ENCODE measurements at regions not wholly inside any gene's neighbourhood (a gene's known extent, or its start where the extent isn't known, plus 50 kb on each side); places are given as distances from the start of the nearest gene placed in this dataset.

DNA sequence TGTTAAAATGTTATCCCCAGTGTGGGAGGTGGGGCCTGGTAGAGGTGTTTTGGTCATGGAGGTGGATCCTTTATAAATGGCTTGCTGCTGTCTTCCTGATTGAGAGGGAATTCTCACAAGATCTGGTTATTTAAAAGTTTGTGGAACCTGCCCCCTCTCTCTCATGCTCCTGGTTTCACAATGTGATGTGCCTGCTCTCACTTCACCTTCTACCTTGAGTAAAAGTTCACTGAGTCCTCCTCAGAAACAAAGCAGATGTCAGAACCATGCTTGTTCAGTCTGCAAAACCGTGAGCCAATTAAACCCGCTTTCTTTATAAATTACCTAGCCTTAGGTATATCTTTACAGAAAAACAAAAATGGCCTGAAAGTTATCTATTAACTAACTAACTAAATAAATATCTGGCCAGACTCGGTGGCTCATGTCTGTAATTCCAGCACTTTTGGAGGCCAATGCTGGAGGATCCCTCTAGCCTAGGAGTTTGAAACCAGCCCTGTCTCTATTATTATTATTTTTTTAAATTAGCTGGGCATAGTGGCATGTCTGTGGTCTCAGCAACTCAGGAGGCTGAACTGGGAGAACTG lies 1067.4 kb downstream of the CDH9 start:
- no peak for TF ChIP-seq MYC (IDR thresholded peaks at IDR 0.05; ENCODE audit: low read depth, low read length)
- TF ChIP-seq, protein P1, sequence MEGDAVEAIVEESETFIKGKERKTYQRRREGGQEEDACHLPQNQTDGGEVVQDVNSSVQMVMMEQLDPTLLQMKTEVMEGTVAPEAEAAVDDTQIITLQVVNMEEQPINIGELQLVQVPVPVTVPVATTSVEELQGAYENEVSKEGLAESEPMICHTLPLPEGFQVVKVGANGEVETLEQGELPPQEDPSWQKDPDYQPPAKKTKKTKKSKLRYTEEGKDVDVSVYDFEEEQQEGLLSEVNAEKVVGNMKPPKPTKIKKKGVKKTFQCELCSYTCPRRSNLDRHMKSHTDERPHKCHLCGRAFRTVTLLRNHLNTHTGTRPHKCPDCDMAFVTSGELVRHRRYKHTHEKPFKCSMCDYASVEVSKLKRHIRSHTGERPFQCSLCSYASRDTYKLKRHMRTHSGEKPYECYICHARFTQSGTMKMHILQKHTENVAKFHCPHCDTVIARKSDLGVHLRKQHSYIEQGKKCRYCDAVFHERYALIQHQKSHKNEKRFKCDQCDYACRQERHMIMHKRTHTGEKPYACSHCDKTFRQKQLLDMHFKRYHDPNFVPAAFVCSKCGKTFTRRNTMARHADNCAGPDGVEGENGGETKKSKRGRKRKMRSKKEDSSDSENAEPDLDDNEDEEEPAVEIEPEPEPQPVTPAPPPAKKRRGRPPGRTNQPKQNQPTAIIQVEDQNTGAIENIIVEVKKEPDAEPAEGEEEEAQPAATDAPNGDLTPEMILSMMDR (IDR thresholded peaks at IDR 0.05; ENCODE audit: extremely low read depth in 1 of 2, insufficient read depth in 1 of 2, low read depth in 1 of 2, low read length in 2 of 2), result no peak
- no peak for TF ChIP-seq JUN (IDR thresholded peaks at IDR 0.05; ENCODE audit: borderline replicate concordance, insufficient read depth, insufficient read length, low read depth)
- no peak for TF ChIP-seq POLR2A (IDR thresholded peaks at IDR 0.05; ENCODE audit: low read depth, low read length)
- no peak for TF ChIP-seq GATA2 (IDR thresholded peaks at IDR 0.05; ENCODE audit: insufficient read depth, insufficient read length, low read depth, low read length)
- no peak for TF ChIP-seq EZH2 (IDR thresholded peaks at IDR 0.05; ENCODE audit: borderline replicate concordance, low read depth, low read length, severe bottlenecking)
